GM12892 (cell line): ENCODE measurements at regions not wholly inside any gene's neighbourhood (a gene's known extent, or its start where the extent isn't known, plus 50 kb on each side); places are given as distances from the start of the nearest gene placed in this dataset.

ENCODE experiments used
- POLR2A ChIP-seq: IDR thresholded peaks from 2 replicates; pipeline ENCODE4 v1.6.1; 2011; ENCODE audit warnings: low read depth, low read length, control low read depth
- POLR2AphosphoS5 ChIP-seq: IDR thresholded peaks from 2 replicates; pipeline ENCODE4 v1.6.1; 2011; ENCODE audit warnings: low read depth, low read length, control low read depth
- TAF1 ChIP-seq: IDR thresholded peaks from 2 replicates; pipeline ENCODE4 v1.6.1; 2011; ENCODE audit warnings: low read depth, mild to moderate bottlenecking, control low read depth, low read length, borderline replicate concordance

- TF ChIP-seq TAF1, result no peak
- no peak for TF ChIP-seq POLR2A
- TF ChIP-seq POLR2AphosphoS5, result no peak
Measured at GRCh38 chr2:118423776-118424175, 335.5 kb downstream of the INSIG2 start.
